Body of pancreas (tissue), 4 donors: ENCODE measurements at regions not wholly inside any gene's neighbourhood (a gene's known extent, or its start where the extent isn't known, plus 50 kb on each side); places are given as distances from the start of the nearest gene placed in this dataset.

Experiments used
- CTCF ChIP-seq, 7 experiments: fragments of 450-650 bp in 4 of 7; fragments of 200-600 bp in 3 of 7; sonication (generic) in 3 of 7; IDR thresholded peaks; one replicate each; pipeline ENCODE4 v1.5.1; 2016 to 2019; ENCODE audit warnings: antibody characterized with exemption in 7 of 7
- POLR2A ChIP-seq, 3 donors: fragments of 450-650 bp; IDR thresholded peaks; one replicate each; pipeline ENCODE4 v1.6.1; 2016; ENCODE audit warnings: antibody characterized with exemption in 3 of 3, mild to moderate bottlenecking in 2 of 3

DNA sequence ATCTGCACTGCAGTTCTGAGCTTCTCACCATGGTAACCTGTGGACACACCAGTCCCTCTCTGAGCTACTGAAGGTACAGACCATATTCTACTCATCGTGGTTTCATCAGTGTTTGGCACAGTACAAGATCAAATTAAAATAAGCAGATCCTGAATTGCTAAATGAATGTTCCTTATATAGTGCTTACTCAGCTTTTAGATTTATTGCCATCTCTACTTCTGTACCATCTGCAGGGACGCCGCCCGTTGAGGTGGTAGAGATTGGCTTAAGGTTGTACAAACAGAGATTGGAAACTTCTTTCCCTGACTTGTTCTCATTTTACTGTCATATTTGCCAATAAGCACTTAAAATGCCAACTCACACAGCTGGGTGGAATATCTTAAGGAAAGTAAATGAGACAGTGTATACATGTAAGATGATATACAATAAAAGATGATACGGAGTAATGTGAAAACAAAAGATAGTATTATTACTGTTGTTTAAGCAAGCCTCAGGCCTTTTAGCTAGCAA is 223.4 kb upstream of the FOXQ1 start:
- TF ChIP-seq CTCF (IDR thresholded peaks at IDR 0.05) (no peak), POLR2A (IDR thresholded peaks at IDR 0.05) (no peak)
